HG03066 (cell line): ENCODE measurements at regions not wholly inside any gene's neighbourhood (a gene's known extent, or its start where the extent isn't known, plus 50 kb on each side); places are given as distances from the start of the nearest gene placed in this dataset.
"Not testable (repeated sequence)": the region's sequence is repeated elsewhere in the genome, so short reads cannot be mapped to it uniquely, and the experiment has no call there.

ENCODE experiments used
- ATAC-seq: cut with Tn5 transposase; IDR thresholded peaks from one replicate; pipeline ENCODE4 v1.9.1; 2021; ENCODE audit warnings: low read depth; ENCODE audit not compliant: unreplicated experiment

DNA sequence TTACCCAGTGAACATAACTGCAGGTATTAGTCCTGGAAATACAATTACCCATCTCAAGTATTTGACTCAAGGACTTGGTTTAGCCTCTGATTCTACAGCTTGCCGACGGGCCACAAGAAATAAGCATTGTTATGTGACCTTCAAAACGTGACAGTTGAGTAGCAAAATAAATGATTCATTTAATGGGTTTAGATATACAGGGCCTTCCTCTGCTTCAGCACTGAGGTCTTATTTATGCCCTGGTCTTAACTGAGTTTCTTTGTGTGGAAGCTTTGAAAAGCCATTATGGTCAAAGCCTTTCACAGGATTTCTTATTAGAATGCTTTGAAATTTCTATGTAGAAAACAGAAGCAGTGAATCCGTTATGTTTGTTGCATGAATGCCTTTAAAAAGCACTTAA, 899.2 kb upstream of the API5 start:
- no peak for ATAC-seq

DNA sequence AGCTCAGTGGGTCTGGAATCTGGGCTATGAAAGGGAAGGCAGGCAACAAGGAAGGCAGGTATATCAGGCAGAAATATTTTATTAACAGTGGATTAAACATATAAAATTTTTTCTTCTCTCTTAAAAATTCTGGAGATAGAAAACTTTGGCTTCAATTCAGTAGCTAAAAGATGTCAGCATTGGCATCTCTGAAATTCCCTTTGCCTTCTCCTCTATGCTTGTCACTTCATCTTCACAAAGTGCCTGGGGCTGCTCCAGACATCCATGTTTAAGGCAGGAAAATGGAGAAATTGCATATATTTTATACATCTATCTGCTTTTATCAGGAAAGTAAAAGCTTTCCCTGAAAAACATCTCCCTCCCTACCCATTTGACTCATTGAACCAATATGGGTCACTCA, 894.1 kb upstream of the API5 start:
- no peak for ATAC-seq

DNA sequence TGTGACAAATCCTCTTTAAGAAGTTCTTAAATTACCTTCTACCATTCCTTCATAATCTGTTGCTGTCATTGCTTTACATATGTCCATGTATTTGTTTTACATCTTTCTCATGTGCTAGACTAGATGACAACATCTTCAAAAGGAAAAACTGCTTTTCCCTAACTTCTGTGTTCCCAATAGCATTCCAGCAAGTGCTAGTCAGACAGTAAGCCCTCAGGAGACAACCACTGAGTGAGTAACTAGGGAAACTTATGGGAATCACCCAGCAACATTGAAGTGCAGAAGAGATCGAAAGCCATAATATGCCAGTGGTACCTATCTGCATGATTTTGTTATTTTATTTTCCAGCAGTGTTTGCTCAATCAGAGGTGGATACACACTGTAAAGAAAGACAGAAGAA, 889.7 kb upstream of the API5 start:
- no peak for ATAC-seq

DNA sequence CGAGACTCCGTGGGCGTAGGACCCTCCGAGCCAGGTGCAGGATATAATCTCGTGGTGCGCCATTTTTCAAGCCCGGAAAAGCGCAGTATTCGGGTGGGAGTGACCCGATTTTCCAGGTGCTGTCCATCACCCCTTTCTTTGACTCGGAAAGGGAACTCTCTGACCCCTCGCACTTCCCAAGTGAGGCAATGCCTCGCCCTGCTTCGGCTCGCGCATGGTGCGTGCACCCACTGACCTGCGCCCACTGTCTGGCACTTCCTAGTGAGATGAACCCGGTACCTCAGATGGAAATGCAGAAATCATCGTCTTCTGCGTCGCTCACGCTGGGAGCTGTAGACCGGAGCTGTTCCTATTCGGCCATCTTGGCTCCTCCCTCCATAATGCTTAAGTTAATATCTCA, 876.9 kb upstream of the API5 start:
- ATAC-seq = not testable (repeated sequence)

DNA sequence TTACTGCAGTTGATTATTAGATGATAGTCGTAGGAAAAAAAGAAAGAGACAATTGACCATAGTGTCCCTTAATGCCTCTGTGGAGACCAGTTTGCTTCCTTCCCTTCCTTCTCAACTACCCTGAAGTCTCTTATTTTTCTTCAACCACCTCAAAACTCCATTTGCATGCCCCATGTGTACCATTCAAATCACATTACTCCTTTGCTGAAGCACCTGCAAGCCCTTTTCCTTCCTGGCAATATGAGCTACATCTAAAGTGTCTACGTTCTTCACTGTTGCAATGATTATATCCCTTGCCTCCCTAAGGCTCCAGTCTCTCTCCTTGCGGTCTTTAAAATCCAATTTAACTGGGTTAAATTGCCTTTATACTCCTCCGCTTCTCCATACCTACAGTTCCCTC, 867.4 kb upstream of the API5 start:
- ATAC-seq = no peak

DNA sequence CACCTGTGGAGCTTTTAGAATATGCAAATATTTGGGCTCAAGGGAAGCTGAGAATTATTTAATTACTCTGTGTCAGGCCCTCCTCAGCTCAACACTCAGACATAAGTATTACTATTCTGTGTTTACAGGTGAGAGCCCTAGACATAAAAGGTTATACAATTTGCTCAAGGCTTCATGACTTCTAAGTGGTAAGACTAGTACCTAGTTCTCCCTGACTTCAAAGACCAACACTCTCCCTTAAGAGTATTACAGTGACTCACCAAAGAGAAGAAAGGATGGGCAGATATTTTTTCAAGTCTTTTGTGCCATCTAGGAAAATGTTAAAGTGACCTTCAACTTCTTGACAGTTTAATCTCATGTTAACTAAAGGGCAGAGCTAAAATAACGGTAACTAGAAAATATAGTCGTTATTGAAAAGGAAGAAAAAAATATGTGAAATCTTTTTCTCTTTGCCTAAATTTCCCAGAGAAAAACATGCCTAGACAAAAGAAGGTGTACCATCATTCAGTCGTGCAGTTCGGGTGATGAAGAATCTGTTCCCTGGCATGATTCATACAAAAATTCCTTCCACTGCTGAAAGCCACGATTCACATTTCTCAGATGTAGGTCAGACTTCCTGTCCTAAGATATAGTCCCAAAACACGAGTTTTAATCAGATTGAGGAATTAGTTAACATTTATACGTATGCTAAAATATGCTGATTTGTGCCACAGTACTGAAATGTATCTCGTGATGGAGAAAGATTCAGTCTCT, 849.1 kb upstream of the API5 start:
- ATAC-seq = no peak

DNA sequence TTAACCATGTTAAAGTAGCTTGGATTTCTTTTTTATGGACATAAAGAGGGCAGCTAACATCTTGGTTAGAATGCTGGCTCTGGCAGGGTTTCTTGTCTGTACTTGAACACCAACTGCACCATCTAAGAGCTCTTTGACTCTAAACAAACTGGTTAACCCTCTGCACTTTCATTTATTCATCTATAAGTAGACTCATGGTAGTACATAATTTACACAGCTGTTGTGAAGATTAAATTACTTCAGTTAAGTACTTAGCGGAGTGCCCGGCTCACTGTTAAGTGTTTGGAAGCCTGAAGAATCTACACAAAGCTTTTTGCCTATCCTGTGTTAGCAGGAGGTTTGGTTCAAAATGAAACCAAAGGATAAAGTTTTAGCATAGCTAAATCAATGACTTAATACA, 846.2 kb upstream of the API5 start:
- no peak for ATAC-seq

DNA sequence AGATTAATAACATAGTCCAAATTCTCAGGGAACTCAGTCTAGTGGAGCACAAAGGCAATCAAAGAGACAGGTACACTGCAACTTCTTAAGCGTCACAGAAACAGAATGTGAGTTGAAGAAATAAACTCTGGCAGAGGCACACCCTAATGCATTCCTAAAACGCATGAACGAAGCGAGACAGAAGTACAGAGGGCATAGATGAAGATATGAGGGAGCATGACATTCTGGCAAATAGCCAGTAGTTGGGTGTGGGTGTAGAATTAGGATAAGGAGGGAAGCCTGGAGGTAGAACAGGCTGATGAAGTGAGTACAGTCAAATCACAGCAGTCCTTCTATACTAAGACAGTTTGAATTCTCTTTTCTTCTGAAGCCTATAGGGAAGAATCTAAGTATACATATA, 838.7 kb upstream of the API5 start:
- no peak for ATAC-seq

DNA sequence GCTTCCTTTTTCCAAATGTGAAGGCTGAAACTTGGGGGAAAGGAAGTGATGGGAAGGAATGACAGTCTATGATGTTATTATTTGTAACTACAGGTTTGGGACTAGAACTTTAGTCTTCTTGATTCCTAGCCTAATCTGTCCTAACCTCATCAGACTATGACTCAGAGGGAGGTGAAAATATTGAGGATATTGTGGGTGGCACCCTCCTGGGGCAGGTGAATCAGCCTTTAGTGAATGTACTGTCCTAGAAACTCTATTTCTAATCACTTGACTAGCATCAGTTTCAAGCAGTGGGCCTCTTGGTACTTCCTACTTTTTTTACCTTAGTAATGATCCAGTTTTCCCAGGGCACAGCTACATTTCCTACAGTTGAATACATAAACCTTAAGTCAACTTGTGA, 829.0 kb upstream of the API5 start:
- ATAC-seq = no peak

DNA sequence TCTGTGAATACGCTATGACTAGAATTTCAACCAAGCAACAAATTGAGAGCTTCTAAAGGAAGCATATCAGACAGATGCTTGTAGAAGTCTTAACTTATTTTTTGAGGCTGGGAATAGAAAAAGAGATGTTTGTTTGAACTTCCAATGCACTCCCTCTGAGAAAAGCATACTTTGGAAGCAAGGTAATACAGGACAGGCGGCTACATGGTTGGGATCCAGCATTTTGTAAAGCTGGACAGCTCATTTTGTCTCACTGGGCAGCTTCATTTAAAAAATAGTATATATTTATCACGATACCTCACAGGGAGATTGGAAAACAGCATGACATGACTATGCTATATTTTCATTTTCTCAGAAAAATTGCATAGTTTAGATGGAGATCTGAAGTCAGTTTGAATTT, 821.3 kb upstream of the API5 start:
- ATAC-seq = no peak

DNA sequence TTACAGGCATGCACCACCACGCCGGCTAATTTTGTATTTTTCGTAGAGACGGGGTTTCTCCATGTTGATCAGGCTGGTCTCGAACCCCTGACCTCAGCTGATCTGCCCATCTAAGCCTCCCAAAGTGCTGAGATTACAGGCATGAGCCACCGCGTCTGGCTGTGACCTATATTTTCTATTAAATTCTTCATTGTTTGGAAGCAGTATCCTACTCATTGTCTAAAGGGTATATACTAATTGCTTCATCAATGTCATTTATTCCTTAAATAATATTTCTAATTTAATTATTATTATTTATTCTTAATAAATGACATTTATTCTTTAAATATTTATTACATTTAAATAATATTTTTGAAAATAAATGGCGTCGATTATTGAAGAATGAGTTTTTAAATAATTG, 817.3 kb upstream of the API5 start:
- no peak for ATAC-seq

DNA sequence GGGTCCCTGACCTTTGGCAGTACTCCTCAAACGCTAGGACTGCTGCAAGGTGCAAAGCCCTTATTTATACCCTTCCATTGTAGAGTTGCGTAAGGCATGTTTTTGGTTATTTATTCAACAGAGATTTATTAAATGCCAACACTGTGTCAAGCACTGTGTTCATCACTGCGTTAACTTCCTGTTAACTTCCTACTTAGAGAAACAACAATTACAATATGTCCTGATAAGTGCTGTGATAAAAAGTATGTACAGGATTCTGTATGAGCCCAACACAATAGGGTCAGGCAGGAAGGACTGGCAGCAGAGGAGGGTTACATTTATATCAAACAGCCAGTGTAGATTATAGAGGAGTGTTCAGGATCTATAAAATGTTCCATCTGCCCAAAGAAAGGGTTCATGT, 812.8 kb upstream of the API5 start:
- no peak for ATAC-seq

DNA sequence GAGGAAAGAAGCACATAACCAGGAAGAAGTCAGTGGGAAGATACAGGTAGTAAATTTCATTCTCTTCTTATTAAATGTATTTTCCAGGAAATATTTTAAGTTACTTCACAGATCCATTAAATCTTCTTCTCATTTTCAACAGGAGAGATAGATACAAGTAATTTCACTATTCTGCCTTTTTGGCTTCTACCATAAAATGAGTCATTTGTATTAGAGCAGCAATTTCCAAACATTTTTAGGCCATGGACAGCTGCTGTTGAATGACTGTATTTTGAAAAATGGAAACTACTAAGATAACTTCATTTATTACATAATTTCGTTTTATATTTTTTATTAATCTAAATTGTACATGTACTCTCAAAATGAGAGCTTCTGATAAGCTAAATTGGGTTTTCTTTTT, 809.6 kb upstream of the API5 start:
- ATAC-seq = no peak

DNA sequence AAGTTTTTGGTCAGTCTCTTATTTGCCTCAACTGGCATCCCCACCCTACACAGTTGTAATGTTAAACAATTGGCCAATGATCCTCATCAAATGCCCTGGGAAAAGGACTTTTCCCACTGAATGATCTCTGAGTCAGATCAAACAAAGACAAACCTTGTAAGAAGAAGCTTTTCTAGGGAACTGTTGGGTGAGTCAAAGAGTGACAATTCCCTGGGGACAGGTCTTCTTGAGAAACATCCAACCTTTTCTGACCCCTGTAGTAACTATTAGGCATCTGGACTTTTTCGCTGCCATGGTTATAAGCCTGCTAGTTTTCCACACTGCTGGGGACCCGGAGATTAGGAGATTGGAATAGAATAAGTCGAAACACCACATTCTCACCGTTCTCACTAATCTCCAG, 789.8 kb upstream of the API5 start:
- no peak for ATAC-seq

DNA sequence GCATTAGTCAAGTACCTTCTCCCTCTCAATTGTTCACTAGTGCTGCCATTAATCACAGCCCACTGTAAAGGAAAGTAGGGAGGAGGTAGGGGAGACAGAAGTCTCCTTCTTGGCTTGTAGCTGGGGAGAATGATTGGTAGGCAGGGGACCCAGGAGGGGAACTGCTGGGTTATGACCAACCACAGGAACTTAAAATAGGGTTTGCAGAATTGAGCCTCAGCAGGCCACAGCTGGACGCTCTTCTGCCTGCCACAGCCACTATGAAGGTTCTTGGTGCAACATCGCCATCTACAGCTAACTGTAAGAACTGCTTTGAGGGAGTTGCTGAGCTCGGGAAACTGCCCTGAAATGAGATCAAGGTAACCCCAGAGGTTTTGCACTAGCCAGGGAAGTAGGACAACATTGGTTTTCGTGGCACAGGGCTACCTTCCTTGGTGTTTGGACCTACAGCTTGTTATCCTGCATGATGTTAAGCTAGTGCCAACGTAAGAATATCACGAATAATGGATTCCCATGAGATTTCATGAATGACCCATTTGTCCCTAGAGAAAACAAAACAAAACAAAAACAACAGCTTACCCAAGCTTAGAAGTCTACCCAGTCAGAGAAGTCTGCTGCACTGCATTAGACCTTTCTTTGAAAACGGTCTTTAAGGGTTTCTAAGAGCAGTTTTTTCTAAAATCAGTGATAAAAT, 787.1 kb upstream of the API5 start:
- ATAC-seq = peak; percentile 95

DNA sequence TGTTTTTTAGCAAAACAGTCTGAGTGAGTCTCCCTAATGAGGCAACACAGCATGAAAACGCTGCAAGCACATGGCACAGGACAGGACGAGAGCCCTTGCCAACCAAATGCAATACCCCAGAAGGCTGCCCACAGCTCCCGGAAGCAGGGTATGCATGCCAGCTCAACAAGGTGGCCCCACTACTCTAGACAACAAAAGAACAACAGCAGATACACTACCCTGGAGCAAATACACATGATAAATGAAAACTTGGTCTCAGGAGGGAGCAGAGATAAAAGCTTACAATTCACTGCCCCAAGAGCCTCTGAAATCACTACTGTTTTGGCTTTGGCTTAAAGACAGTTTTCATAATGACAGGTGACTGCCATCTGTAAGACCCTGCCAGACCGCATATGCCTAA, 785.4 kb upstream of the API5 start:
- ATAC-seq = no peak

DNA sequence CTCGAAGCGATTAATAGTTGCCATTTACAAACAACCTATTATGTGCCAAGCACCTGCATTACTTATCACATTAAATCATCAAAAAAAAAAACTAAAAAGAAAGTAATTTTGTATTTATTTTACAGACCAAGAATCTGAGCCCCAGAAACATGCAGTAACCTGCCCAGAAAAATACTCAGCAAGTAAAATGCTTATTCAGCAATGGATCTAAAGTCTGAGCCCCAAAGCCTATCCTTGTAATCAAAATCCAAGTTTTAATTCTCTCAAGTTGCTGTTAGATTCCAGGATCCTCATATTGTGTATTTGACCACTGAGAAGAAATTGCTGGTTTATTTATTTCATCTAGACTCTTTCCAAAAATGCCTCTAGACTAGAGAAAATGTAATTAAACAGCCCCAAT, 783.3 kb upstream of the API5 start:
- no peak for ATAC-seq

DNA sequence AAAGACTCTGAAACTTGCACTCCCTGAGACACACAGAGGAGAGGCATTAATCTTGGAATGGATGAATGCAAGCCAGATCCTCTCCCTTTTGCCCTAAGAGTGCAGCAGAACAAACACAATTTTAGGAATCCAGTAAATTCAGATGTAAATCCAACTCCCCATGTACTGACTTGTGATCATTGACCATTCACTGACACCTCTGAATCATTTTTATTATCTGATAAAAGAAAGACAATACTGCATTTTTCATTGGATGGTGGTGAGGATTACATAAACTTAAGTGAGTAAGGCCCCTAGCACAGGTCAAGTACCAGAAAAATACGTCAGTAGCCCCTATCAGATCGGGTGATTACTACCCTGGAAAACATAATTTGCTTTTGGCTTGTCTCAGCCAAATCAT, 782.9 kb upstream of the API5 start:
- no peak for ATAC-seq

DNA sequence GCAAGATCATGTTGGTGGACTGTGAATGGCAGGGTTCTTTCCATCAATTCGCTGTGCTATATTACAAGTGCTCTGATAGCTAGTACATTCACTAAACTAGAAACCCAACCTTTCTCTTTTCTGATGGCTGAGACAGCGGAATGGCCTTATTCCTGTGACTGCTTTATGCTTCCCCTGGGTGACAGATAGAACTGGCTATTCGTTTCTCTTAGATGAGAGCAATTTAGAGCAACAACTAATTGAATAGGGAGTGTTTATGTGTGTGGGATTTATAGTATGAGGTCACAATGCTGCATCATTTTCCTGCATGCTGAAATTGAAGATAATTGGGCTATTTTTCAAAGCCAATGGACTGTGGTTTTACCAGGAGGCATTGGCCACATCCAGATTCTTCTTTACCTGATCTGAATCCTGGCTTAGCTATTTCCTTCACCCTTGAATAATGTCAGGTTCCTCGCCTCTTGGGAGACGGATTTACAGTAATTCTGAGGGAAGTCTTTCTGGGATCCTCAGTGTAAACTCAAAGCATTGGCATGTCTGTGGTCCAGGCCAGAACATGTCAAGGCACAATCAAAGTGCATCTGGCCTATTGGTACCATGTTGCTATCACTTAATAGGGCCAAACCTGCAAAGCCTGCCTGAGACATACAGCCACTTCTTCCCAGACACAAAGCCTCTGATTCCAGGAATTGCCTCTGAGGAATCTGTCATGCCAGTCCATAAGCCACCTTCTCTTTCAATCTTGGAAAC, 775.0 kb upstream of the API5 start:
- no peak for ATAC-seq

DNA sequence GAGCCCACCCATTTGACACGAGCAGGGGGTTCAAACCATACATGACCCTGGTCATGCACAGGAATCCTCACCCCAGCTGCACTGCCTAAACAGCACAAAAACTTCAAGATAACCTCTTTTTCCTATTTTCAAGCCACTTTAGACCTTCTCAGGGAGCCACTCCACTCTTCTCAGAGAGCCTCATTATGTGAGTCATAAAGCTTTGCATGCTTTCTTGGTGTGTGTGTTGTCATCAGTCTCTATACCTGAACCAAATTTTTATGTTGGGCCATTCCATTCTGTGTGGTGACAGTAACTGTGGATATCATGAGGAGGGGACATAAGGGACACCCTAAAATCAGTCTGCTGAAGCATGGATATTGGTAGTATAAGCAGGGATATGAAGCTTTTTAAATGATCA, 769.5 kb upstream of the API5 start:
- ATAC-seq = no peak

DNA sequence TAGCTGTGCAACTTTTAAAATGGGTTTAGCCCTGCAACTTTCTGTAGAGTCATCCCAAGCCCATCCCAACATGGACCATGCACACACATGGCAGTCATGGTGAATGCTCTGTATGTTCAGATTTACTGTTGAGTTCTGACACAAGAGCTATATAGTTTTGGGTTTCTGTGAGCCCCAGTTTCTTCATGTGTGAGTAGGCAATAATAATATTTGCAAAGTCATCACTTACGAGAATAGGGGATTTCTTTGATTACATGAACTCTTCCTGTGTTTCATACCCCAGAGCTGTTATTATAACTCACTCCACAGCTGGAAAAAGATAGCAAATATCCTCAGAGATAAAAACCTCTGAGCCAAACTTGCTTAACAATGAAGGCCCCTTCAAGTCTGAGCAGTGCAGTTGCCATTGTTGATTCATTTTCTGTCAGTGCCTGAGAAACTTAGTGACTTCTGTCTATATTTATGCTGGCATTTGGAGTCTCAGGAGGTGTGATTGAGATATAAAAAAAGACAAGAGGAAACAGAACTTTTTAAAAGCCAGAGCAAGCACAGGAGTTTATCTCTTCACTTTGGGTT, 767.9 kb upstream of the API5 start:
- ATAC-seq = no peak
